Stimulated activated naive CD8-positive, alpha-beta T cell treated with anti-CD3 and anti-CD28 coated beads, Interleukin-15, Interleukin-2, amounts not matched to agents 100 ng/mL and 50 ng/mL, for 24 hours (primary cell): ENCODE measurements at regions not wholly inside any gene's neighbourhood (a gene's known extent, or its start where the extent isn't known, plus 50 kb on each side); places are given as distances from the start of the nearest gene placed in this dataset.

ENCODE experiments used
- H3K27ac Mint-ChIP-seq: one replicate; pipeline ENCODE4 v1.8.0; 2021; ENCODE audit warnings: mild to moderate bottlenecking, mixed read lengths
- H3K27me3 Mint-ChIP-seq: one replicate; pipeline ENCODE4 v1.8.0; 2021; ENCODE audit warnings: mixed read lengths
- H3K36me3 Mint-ChIP-seq: one replicate; pipeline ENCODE4 v1.8.0; 2021; ENCODE audit warnings: low read depth, mixed read lengths
- H3K4me1 Mint-ChIP-seq: one replicate; pipeline ENCODE4 v1.8.0; 2021; ENCODE audit warnings: low read depth, mixed read lengths
- H3K4me3 Mint-ChIP-seq: one replicate; pipeline ENCODE4 v1.8.0; 2021; ENCODE audit warnings: mild to moderate bottlenecking, mixed read lengths
- H3K9me3 Mint-ChIP-seq: one replicate; pipeline ENCODE4 v1.8.0; 2021; ENCODE audit warnings: mixed read lengths

DNA sequence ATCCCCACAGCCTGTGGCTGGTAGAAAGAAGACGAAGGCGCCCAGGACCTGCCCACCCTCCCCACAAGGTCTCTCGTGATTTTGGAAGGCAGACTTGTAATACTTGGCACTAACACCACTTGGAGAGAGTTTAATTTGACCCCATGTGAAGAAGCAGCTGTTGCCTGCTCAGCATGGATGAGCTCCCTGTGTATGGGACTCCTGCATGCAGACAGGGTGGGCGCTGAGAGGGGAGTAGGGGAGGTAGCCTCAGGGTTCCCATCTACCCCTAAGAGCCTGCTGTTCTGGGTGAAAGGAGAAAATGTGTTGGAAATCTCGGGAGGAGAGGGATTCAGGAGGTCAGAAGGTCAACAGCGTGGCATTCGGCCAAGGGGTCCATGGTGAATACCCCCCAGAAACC lies 625.9 kb downstream of the TBC1D22A start:
- Mint-ChIP-seq H3K9me3 (no peaks in the 10 kb centered on the region), H3K4me1 (no peaks in the 10 kb centered on the region), H3K36me3 (no peaks in the 10 kb centered on the region), H3K27me3 (no peaks in the 10 kb centered on the region), H3K27ac (no peak overlapping the region), H3K4me3 (no peak overlapping the region)

DNA sequence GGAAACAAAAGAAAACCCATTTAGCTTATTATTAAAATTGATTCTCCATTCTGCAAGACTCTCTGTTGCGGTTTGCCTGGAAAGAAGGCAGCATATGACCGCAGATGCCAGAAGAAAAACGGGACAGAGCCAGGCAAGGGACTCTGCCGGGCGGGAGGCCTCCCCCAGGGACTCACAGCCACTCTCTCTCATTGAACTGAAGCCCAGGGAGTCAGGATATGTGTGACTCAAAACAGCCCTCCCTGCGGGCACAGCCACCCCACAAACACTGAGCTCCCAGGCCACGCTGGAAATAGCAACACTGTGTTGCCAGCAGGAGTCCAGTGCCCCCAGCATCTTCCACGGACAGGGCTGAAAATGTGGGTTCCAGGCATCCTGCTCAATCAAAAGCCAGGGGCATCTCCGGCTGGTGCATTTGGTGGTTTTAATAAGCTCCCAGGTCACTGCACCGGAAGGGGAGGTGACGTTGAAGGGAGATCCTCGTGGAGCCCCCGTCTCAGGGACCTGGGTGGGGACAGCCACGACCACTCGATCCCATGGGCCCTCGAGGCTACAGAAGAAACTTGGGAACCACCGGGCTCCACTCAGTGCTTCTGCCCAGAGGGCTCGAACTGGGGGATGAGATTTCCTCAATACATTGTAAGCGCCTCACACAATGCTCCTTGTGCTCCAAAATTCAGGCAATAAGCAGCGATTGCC lies 624.5 kb downstream of the TBC1D22A start:
- H3K9me3 Mint-ChIP-seq: no peaks in the 10 kb centered on the region
- H3K36me3 Mint-ChIP-seq: no peaks in the 10 kb centered on the region
- no peaks in the 10 kb centered on the region for H3K4me1 Mint-ChIP-seq
- no peak overlapping the region for H3K27ac Mint-ChIP-seq
- no peaks in the 10 kb centered on the region for H3K27me3 Mint-ChIP-seq
- H3K4me3 Mint-ChIP-seq: no peak overlapping the region

DNA sequence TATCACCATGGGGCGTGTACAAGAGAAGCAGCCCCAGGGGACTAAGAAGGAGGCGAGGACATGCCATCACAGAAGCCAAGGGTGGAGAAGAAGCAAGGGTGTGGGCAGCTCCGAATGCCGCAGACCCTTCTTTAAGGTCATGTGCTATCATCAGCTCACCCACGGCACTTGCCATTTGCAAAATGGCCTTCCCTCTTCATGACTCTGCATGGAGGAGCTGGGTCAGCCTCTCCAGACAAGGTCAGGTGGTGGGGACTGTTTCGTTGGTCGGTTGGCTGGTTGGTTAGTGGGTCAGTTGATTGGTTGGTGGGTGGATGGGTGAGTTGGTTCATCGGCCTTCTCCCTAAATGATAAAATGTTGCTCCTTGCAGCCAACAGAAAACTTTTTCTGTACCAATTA lies 622.5 kb downstream of the TBC1D22A start:
- H3K27me3 Mint-ChIP-seq: no peaks in the 10 kb centered on the region
- H3K27ac Mint-ChIP-seq: no peak overlapping the region
- H3K4me1 Mint-ChIP-seq: no peaks in the 10 kb centered on the region
- no peak overlapping the region for H3K4me3 Mint-ChIP-seq
- H3K36me3 Mint-ChIP-seq: no peaks in the 10 kb centered on the region
- H3K9me3 Mint-ChIP-seq: no peaks in the 10 kb centered on the region

DNA sequence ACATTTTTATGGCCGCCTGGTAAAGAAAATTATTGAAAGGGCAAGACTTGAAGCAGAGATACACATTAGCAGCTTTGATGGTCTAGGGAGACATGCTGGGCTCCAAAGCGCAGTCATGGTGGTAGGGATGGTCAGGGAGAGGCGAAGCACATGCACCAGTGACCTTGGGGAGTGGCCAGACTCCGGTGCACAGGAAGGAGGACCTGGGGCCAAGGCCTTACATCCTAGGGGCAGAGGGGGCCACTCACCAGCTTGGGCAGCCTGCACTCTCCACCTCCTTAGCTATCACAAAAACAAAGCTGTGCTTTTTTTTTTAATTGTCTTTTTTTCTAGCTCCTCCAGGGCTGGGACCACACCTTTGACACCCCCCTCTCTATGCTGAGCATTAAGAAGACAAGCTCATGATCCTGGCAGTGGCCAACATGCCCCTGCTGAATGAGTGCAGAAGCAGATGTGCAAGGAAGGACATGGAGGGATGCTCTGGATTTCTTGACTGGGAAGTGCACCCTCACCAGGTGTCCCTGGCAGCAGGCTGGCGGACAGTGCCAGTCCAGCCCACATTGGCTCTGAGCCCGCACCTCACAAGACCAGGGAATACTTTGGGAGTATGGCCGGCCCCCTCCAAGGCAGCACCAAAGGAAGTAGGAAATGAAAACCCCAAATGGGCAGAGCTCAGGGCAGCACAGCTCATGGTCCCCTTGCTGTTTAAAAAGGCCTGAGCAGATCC lies 619.9 kb downstream of the TBC1D22A start:
- Mint-ChIP-seq H3K4me3 (no peak overlapping the region), H3K27me3 (no peaks in the 10 kb centered on the region), H3K9me3 (peaks cover 5% of the 10 kb centered on the region), H3K27ac (no peak overlapping the region), H3K4me1 (no peaks in the 10 kb centered on the region), H3K36me3 (peaks cover 7% of the 10 kb centered on the region)

GRCh38 chr22:47381240-47381639 lies 618.8 kb downstream of the TBC1D22A start:
- peaks cover 5% of the 10 kb centered on the region for H3K9me3 Mint-ChIP-seq
- H3K36me3 Mint-ChIP-seq: peaks cover 7% of the 10 kb centered on the region
- H3K27me3 Mint-ChIP-seq: no peaks in the 10 kb centered on the region
- no peaks in the 10 kb centered on the region for H3K4me1 Mint-ChIP-seq
- H3K4me3 Mint-ChIP-seq: no peak overlapping the region
- H3K27ac Mint-ChIP-seq: no peak overlapping the region

DNA sequence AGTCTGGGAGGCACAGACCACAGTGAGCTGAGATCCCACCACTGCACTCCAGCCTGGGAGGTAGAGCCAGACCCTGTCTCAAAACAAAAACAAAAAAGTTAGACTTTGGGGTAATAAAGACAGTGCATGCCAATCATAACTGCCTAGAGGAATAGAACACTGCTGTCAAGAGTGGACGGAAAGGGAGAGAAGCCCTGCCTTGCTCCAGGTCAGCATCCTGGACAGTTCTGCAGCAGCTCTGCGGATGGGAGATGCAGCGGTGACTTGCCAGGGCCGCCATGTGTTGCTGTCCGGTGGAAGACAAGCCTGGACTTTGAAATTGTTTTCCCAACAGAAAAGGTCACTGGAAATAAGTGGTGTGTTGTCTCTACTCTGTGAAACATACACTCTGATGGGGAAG lies 618.2 kb downstream of the TBC1D22A start:
- peaks cover 5% of the 10 kb centered on the region for H3K9me3 Mint-ChIP-seq
- H3K27ac Mint-ChIP-seq: no peak overlapping the region
- no peaks in the 10 kb centered on the region for H3K4me1 Mint-ChIP-seq
- no peaks in the 10 kb centered on the region for H3K27me3 Mint-ChIP-seq
- H3K4me3 Mint-ChIP-seq: no peak overlapping the region
- H3K36me3 Mint-ChIP-seq: peaks cover 7% of the 10 kb centered on the region

DNA sequence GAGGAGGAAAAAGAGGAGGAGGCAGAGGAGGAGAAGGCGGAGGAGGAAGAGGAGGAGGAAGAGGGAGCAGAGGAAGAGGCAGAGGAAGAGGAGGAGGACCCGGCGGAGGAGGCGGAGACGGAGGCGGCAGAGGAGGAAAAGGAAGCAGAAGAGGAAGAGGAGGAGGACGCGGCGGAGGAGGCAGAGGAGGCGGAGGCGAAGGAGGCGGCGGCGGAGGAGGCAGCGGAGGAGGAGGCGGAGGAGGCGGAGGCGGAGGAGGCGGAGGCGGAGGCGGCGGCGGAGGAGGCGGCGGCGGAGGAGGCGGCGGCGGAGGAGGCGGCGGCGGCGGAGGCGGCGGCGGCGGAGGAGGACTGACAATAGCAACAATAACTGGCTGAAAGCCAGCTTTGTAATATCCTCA lies 616.6 kb downstream of the TBC1D22A start:
- Mint-ChIP-seq H3K9me3 (peaks cover 5% of the 10 kb centered on the region), H3K36me3 (peaks cover 7% of the 10 kb centered on the region), H3K4me1 (no peaks in the 10 kb centered on the region), H3K4me3 (no peak overlapping the region), H3K27me3 (no peaks in the 10 kb centered on the region), H3K27ac (peak overlapping the region; percentile 26)

GRCh38 chr22:47377926-47378560 lies 615.6 kb downstream of the TBC1D22A start:
- no peak overlapping the region for H3K4me3 Mint-ChIP-seq

GRCh38 chr22:47376901-47377505 lies 614.6 kb downstream of the TBC1D22A start:
- no peak overlapping the region for H3K27ac Mint-ChIP-seq
- H3K4me3 Mint-ChIP-seq: no peak overlapping the region
- peaks cover 5% of the 10 kb centered on the region for H3K9me3 Mint-ChIP-seq
- peaks cover 7% of the 10 kb centered on the region for H3K36me3 Mint-ChIP-seq
- no peaks in the 10 kb centered on the region for H3K27me3 Mint-ChIP-seq
- no peaks in the 10 kb centered on the region for H3K4me1 Mint-ChIP-seq

More at GRCh38 chr22:47377926-47378560, 615.6 kb downstream of the TBC1D22A start:
- Mint-ChIP-seq H3K36me3 (peaks cover 7% of the 10 kb centered on the region), H3K4me1 (no peaks in the 10 kb centered on the region), H3K9me3 (peaks cover 5% of the 10 kb centered on the region), H3K27me3 (no peaks in the 10 kb centered on the region), H3K27ac (no peak overlapping the region)

GRCh38 chr22:47376322-47376700 lies 613.9 kb downstream of the TBC1D22A start:
- Mint-ChIP-seq H3K4me1 (no peaks in the 10 kb centered on the region), H3K27me3 (no peaks in the 10 kb centered on the region), H3K27ac (no peak overlapping the region), H3K36me3 (peaks cover 7% of the 10 kb centered on the region), H3K9me3 (peaks cover 5% of the 10 kb centered on the region), H3K4me3 (no peak overlapping the region)

GRCh38 chr22:47375621-47376321 lies 613.3 kb downstream of the TBC1D22A start:
- Mint-ChIP-seq H3K4me1 (no peaks in the 10 kb centered on the region), H3K27me3 (no peaks in the 10 kb centered on the region), H3K9me3 (peaks cover 5% of the 10 kb centered on the region), H3K27ac (no peak overlapping the region), H3K36me3 (peaks cover 7% of the 10 kb centered on the region), H3K4me3 (no peak overlapping the region)

DNA sequence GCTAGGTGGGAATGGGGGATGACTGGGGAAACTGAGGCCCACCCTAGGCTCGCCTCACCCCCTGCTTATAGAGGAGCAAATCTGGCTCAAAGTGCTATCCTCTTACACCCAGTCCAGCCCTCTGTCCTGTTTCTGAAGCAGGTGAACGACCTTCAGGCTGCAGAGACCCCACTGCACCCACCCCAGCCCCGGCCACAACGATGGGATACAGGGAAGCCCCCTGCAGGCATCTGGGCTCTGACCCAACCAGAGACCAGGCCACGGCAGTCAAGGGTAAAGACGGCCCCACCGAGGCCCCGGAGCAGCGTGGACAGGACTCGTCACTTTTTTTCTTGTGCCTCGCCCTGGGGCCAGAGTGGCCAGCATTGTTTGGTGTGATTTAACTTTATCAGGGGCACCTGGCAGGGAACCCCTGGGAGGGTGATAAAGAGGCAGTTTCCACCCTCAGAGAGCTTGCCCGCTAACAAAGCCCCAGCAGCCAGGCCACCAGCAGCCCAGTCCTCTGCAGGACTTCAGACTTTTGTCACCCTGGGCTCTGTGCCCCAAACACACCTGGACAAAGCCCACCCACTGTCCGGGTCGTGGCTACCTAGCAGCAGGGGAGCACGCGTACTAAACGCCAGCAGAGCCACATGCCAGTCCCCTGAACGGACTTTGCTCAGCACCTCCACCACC lies 612.6 kb downstream of the TBC1D22A start:
- H3K27me3 Mint-ChIP-seq: no peaks in the 10 kb centered on the region
- peaks cover 7% of the 10 kb centered on the region for H3K36me3 Mint-ChIP-seq
- H3K4me1 Mint-ChIP-seq: no peaks in the 10 kb centered on the region
- peaks cover 5% of the 10 kb centered on the region for H3K9me3 Mint-ChIP-seq
- H3K4me3 Mint-ChIP-seq: no peak overlapping the region
- H3K27ac Mint-ChIP-seq: no peak overlapping the region

DNA sequence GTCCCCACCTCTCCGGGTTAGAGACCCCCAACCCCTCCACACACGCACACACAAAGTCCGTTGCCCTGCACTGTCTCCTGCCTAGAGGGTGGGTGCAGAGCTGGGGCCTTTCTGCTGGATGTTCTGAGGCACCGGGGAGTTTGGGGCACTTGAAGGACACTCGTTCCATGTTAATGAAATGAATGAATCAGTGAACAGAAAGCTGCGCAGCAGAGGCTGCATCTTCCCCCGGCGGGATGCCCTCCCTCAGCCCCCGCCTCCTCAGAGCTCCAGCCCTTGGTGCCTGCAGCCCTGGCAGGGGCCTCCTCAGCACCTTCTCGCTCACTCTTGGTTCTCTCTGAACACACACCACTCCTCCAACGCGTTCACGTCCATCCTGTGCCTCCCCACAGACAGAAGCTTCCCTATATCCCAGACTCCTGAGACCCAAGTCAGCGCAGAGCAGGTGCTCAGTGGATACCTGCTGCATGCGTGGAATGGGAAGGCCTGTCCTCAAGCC lies 611.9 kb downstream of the TBC1D22A start:
- Mint-ChIP-seq H3K36me3 (peaks cover 7% of the 10 kb centered on the region), H3K9me3 (peaks cover 5% of the 10 kb centered on the region), H3K4me3 (no peak overlapping the region), H3K4me1 (no peaks in the 10 kb centered on the region), H3K27ac (no peak overlapping the region), H3K27me3 (no peaks in the 10 kb centered on the region)

GRCh38 chr22:47373648-47374272 lies 611.3 kb downstream of the TBC1D22A start:
- Mint-ChIP-seq H3K27ac (no peak overlapping the region), H3K4me3 (no peak overlapping the region), H3K36me3 (peaks cover 5% of the 10 kb centered on the region), H3K9me3 (peaks cover 4% of the 10 kb centered on the region), H3K27me3 (no peaks in the 10 kb centered on the region), H3K4me1 (no peaks in the 10 kb centered on the region)
